ENCODE measurements at regions not wholly inside any gene's neighbourhood (a gene's known extent, or its start where the extent isn't known, plus 50 kb on each side); places are given as distances from the start of the nearest gene placed in this dataset.
A peak's percentile ranks its signal among the peaks of the same experiment; 100 is the strongest.

- TF ChIP-seq CTCF (IDR thresholded peaks at IDR 0.05): peak in 3 of 4 experiments; percentile 19 to 41 (median 40)
- no peak for TF ChIP-seq EP300 (IDR thresholded peaks at IDR 0.05)
- intact Hi-C loops (cut with DNase I): no loop called here
- 38 to 56% methylated on average over 7 of the region's 7 CpGs for WGBS, 2 donors
- H3K36me3 ChIP-seq: no peaks in the 10 kb centered on the region
- peak; percentile 73 for DNase-seq
- H3K27ac ChIP-seq: no peak overlapping the region
- H3K4me1 ChIP-seq: no peaks in the 10 kb centered on the region
- H3K27me3 ChIP-seq: no peaks in the 10 kb centered on the region
- peaks cover 0 to 3% (median 0%) of the 10 kb centered on the region in 4 donors for H3K9me3 ChIP-seq
- H3K4me3 ChIP-seq: no peak overlapping the region
These were observed 171.4 kb upstream of the DYNLRB2 start for GRCh38 chr16:80369138-80369958.

- Histone ChIP-seq H3K4me3 (no peak overlapping the region), H3K9me3 (no peaks in the 10 kb centered on the region), H3K36me3 (no peaks in the 10 kb centered on the region), H3K27ac (no peak overlapping the region), H3K27me3 (no peaks in the 10 kb centered on the region), H3K4me1 (no peaks in the 10 kb centered on the region)
- intact Hi-C loops (cut with DNase I): no loop called here
- TF ChIP-seq POLR2AphosphoS5 (IDR thresholded peaks at IDR 0.05) (no peak), EP300 (IDR thresholded peaks at IDR 0.05) (no peak), CTCF (IDR thresholded peaks at IDR 0.05) (no peak), POLR2A (IDR thresholded peaks at IDR 0.05) (no peak)
- WGBS, 2 donors: 86 to 87% methylated on average over 2 of the region's 2 CpGs
- no peak for DNase-seq
These were observed 173.6 kb upstream of the DYNLRB2 start for GRCh38 chr16:80367037-80367658.

- H3K27ac ChIP-seq: no peak overlapping the region
- intact Hi-C loops (cut with DNase I): no loop called here
- no peak for DNase-seq
- no peak overlapping the region for H3K4me3 ChIP-seq
- no peaks in the 10 kb centered on the region for H3K36me3 ChIP-seq
- H3K27me3 ChIP-seq: no peaks in the 10 kb centered on the region
- WGBS, 2 donors: 81 to 89% methylated on average over 10 of the region's 10 CpGs
- TF ChIP-seq POLR2A (IDR thresholded peaks at IDR 0.05): no peak
- no peak for TF ChIP-seq POLR2AphosphoS5 (IDR thresholded peaks at IDR 0.05)
- TF ChIP-seq EP300 (IDR thresholded peaks at IDR 0.05): no peak
- no peak for TF ChIP-seq CTCF (IDR thresholded peaks at IDR 0.05)
- no peaks in the 10 kb centered on the region for H3K9me3 ChIP-seq
- H3K4me1 ChIP-seq: no peaks in the 10 kb centered on the region
These were observed 174.8 kb upstream of the DYNLRB2 start for GRCh38 chr16:80366023-80366422.

GRCh38 chr16:80362816-80363215 is 178.0 kb upstream of the DYNLRB2 start:
- Histone ChIP-seq H3K27me3 (no peaks in the 10 kb centered on the region), H3K36me3 (no peaks in the 10 kb centered on the region), H3K27ac (no peak overlapping the region), H3K4me3 (no peak overlapping the region), H3K4me1 (no peaks in the 10 kb centered on the region), H3K9me3 (no peaks in the 10 kb centered on the region)
- DNase-seq: no peak
- 90 to 94% methylated on average over 3 of the region's 3 CpGs for WGBS, 2 donors
- TF ChIP-seq CTCF (IDR thresholded peaks at IDR 0.05) (no peak), POLR2A (IDR thresholded peaks at IDR 0.05) (no peak), EP300 (IDR thresholded peaks at IDR 0.05) (no peak), POLR2AphosphoS5 (IDR thresholded peaks at IDR 0.05) (no peak)
- intact Hi-C loops (cut with DNase I): no loop called here
